ENCODE measurements at regions not wholly inside any gene's neighbourhood (a gene's known extent, or its start where the extent isn't known, plus 50 kb on each side); places are given as distances from the start of the nearest gene placed in this dataset.

DNA sequence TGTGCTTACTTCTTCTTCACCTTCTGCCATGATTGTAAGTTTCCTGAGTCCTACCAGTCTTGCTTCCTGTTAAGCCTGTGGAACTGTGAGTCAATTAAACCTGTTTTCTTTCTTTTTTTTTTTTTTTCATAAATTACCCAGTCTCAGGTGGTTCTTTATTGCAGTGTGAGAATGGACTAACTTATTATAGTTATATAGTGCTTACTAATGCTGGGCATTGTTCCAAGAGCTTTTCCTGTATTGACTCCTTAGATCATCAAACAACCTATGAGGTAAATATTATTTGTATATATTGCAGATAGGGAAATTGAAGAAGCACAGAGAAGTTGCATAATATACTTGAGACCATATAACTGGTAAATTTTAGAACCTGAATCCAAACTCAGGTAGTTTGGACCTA, 98.1 kb downstream of the MBL2 start:
- peaks cover 2% of the 10 kb centered on the region for H3K4me1 Mint-ChIP-seq (ENCODE audit: low read depth, unreplicated experiment)
- H3K27ac Mint-ChIP-seq (ENCODE audit: unreplicated experiment), result no peak overlapping the region
- no peaks in the 10 kb centered on the region for H3K36me3 ChIP-seq (ENCODE audit: insufficient read depth, low read length)
- DNase-seq (ENCODE audit: low read depth) (no peak), FAIRE-seq (no peak)
- H3K9me3 ChIP-seq (ENCODE audit: insufficient read depth, low read depth, low read length), result no peaks in the 10 kb centered on the region
- no peaks in the 10 kb centered on the region for H3K79me2 ChIP-seq (ENCODE audit: insufficient read depth, low read length)
- no peaks in the 10 kb centered on the region for H4K20me1 ChIP-seq (ENCODE audit: insufficient read depth, low read length)
- H3K36me3 Mint-ChIP-seq (ENCODE audit: low read depth, unreplicated experiment), result no peaks in the 10 kb centered on the region
- no peak overlapping the region for H2AFZ ChIP-seq (ENCODE audit: low read depth, low read length)
- H3K4me3 Mint-ChIP-seq (ENCODE audit: unreplicated experiment), result no peak overlapping the region
- no peak overlapping the region for H3K4me2 ChIP-seq (ENCODE audit: low read length)
- H3K27me3 Mint-ChIP-seq (ENCODE audit: low read depth, unreplicated experiment), result no peaks in the 10 kb centered on the region
- H3K4me3 ChIP-seq (ENCODE audit: insufficient read depth, low read depth, low read length), result no peak overlapping the region
- H3K27ac ChIP-seq (ENCODE audit: low read depth, low read length), result no peak overlapping the region
- no peaks in the 10 kb centered on the region for H3K4me1 ChIP-seq (ENCODE audit: insufficient read depth, low read length)
- H3K27me3 ChIP-seq (ENCODE audit: insufficient read depth, low read length), result no peaks in the 10 kb centered on the region
- TF ChIP-seq EZH2 (IDR thresholded peaks at IDR 0.05; ENCODE audit: insufficient read depth, low read length), result no peak
- TF ChIP-seq, protein P1, sequence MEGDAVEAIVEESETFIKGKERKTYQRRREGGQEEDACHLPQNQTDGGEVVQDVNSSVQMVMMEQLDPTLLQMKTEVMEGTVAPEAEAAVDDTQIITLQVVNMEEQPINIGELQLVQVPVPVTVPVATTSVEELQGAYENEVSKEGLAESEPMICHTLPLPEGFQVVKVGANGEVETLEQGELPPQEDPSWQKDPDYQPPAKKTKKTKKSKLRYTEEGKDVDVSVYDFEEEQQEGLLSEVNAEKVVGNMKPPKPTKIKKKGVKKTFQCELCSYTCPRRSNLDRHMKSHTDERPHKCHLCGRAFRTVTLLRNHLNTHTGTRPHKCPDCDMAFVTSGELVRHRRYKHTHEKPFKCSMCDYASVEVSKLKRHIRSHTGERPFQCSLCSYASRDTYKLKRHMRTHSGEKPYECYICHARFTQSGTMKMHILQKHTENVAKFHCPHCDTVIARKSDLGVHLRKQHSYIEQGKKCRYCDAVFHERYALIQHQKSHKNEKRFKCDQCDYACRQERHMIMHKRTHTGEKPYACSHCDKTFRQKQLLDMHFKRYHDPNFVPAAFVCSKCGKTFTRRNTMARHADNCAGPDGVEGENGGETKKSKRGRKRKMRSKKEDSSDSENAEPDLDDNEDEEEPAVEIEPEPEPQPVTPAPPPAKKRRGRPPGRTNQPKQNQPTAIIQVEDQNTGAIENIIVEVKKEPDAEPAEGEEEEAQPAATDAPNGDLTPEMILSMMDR (IDR thresholded peaks at IDR 0.05; ENCODE audit: insufficient read depth, low read depth, low read length), result no peak
- no peak overlapping the region for H3K9ac ChIP-seq (ENCODE audit: low read length)
- no peaks in the 10 kb centered on the region for H3K9me3 Mint-ChIP-seq (ENCODE audit: unreplicated experiment)

DNA sequence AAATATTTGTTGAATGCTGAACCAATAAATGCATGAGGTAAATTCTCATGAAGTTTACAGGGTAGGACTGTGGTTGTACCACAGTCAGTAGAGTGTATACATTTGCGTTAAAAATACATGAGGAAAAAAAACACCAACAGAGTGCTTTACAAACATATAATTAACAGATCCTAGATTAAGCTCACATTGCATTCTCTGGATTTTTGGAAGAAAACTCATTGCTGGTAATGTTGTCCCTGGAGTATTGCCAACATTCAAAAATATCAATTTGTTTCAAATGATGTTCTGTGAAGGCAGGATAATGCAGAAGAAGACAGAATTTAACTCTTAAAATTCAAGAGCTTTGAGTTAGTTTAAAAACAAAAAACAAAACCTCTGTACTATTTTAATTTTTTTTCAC, 95.5 kb downstream of the MBL2 start:
- Histone ChIP-seq H3K79me2 (ENCODE audit: insufficient read depth, low read length) (no peaks in the 10 kb centered on the region), H3K4me1 (ENCODE audit: insufficient read depth, low read length) (no peaks in the 10 kb centered on the region), H3K4me2 (ENCODE audit: low read length) (no peak overlapping the region), H3K4me3 (ENCODE audit: insufficient read depth, low read depth, low read length) (no peak overlapping the region), H3K27me3 (ENCODE audit: insufficient read depth, low read length) (no peaks in the 10 kb centered on the region), H3K27ac (ENCODE audit: low read depth, low read length) (no peak overlapping the region), H3K9me3 (ENCODE audit: insufficient read depth, low read depth, low read length) (no peaks in the 10 kb centered on the region), H4K20me1 (ENCODE audit: insufficient read depth, low read length) (no peaks in the 10 kb centered on the region), H2AFZ (ENCODE audit: low read depth, low read length) (no peak overlapping the region), H3K9ac (ENCODE audit: low read length) (no peak overlapping the region), H3K36me3 (ENCODE audit: insufficient read depth, low read length) (no peaks in the 10 kb centered on the region)
- H3K27me3 Mint-ChIP-seq (ENCODE audit: low read depth, unreplicated experiment), result no peaks in the 10 kb centered on the region
- peaks cover 2% of the 10 kb centered on the region for H3K4me1 Mint-ChIP-seq (ENCODE audit: low read depth, unreplicated experiment)
- H3K27ac Mint-ChIP-seq (ENCODE audit: unreplicated experiment), result no peak overlapping the region
- no peak for FAIRE-seq
- no peaks in the 10 kb centered on the region for H3K36me3 Mint-ChIP-seq (ENCODE audit: low read depth, unreplicated experiment)
- no peaks in the 10 kb centered on the region for H3K9me3 Mint-ChIP-seq (ENCODE audit: unreplicated experiment)
- no peak overlapping the region for H3K4me3 Mint-ChIP-seq (ENCODE audit: unreplicated experiment)
- DNase-seq (ENCODE audit: low read depth), result peak; percentile 12
- TF ChIP-seq EZH2 (IDR thresholded peaks at IDR 0.05; ENCODE audit: insufficient read depth, low read length), result no peak
- TF ChIP-seq, protein P1 (IDR thresholded peaks at IDR 0.05; ENCODE audit: insufficient read depth, low read depth, low read length), result no peak

DNA sequence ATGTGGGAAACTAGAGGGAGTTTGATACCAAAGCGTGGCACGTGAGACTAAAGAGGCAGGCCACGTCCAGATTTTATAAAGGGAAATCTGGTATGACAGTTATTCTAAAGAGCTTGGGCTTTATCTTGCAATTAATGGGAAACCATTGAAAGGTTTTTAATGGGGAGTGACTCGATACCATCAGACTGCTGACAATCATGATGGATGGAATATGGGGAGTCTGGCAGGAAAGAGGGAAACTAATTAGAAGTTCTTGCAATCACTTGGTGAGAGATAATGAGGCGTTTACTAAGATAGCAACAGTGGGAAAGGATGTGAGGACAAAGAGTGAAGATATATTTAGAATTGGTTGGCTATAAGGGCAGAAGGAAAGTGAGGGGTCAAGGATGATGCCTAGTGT, 94.0 kb downstream of the MBL2 start:
- Histone ChIP-seq H2AFZ (ENCODE audit: low read depth, low read length) (no peak overlapping the region), H3K9me3 (ENCODE audit: insufficient read depth, low read depth, low read length) (no peaks in the 10 kb centered on the region), H3K4me1 (ENCODE audit: insufficient read depth, low read length) (no peaks in the 10 kb centered on the region), H3K27me3 (ENCODE audit: insufficient read depth, low read length) (no peaks in the 10 kb centered on the region), H4K20me1 (ENCODE audit: insufficient read depth, low read length) (no peaks in the 10 kb centered on the region), H3K79me2 (ENCODE audit: insufficient read depth, low read length) (no peaks in the 10 kb centered on the region), H3K4me2 (ENCODE audit: low read length) (no peak overlapping the region), H3K4me3 (ENCODE audit: insufficient read depth, low read depth, low read length) (no peak overlapping the region), H3K27ac (ENCODE audit: low read depth, low read length) (no peak overlapping the region), H3K9ac (ENCODE audit: low read length) (no peak overlapping the region), H3K36me3 (ENCODE audit: insufficient read depth, low read length) (no peaks in the 10 kb centered on the region)
- Mint-ChIP-seq H3K4me3 (ENCODE audit: unreplicated experiment) (no peak overlapping the region), H3K9me3 (ENCODE audit: unreplicated experiment) (no peaks in the 10 kb centered on the region), H3K27ac (ENCODE audit: unreplicated experiment) (no peak overlapping the region), H3K4me1 (ENCODE audit: low read depth, unreplicated experiment) (peaks cover 2% of the 10 kb centered on the region), H3K27me3 (ENCODE audit: low read depth, unreplicated experiment) (no peaks in the 10 kb centered on the region), H3K36me3 (ENCODE audit: low read depth, unreplicated experiment) (no peaks in the 10 kb centered on the region)
- no peak for FAIRE-seq
- TF ChIP-seq, protein P1 (IDR thresholded peaks at IDR 0.05; ENCODE audit: insufficient read depth, low read depth, low read length), result no peak
- TF ChIP-seq EZH2 (IDR thresholded peaks at IDR 0.05; ENCODE audit: insufficient read depth, low read length), result no peak
- DNase-seq (ENCODE audit: low read depth), result no peak

Measured in astrocyte (in vitro differentiated cells and primary cell).